Tibial nerve (tissue), 4 donors: ENCODE measurements at regions not wholly inside any gene's neighbourhood (a gene's known extent, or its start where the extent isn't known, plus 50 kb on each side); places are given as distances from the start of the nearest gene placed in this dataset.

Experiments used
- DNase-seq, 2 donors: peaks; one replicate each; pipeline ENCODE4 v3.0.0-alpha.2; 2019; ENCODE audit warnings: low spot score in 2 of 2
- H3K27ac ChIP-seq, 4 donors: fragments of 200-600 bp; sonication (generic) in 3 of 4; one replicate each; pipeline ENCODE4 v1.5.1; 2017 to 2019; ENCODE audit warnings: mild to moderate bottlenecking in 1 of 4
- H3K27me3 ChIP-seq, 2 donors: fragments of 200-600 bp; sonication (generic) in 1 of 2; one replicate each; pipeline versions ENCODE4 v1.5.1 to v1.6.0; 2017 to 2019
- H3K36me3 ChIP-seq, 3 donors: fragments of 200-600 bp; sonication (generic); one replicate each; pipeline ENCODE4 v1.5.1; 2018 to 2019
- H3K4me1 ChIP-seq, 4 donors: fragments of 200-600 bp; sonication (generic) in 3 of 4; one replicate each; pipeline ENCODE4 v1.5.1; 2017 to 2019
- H3K4me3 ChIP-seq, 4 donors: fragments of 200-600 bp; sonication (generic) in 3 of 4; one replicate each; pipeline ENCODE4 v1.5.1; 2017 to 2019; ENCODE audit warnings: mild to moderate bottlenecking in 1 of 4, moderate library complexity in 1 of 4
- H3K9me3 ChIP-seq, 4 donors: fragments of 200-600 bp; sonication (generic) in 3 of 4; one replicate each; pipeline ENCODE4 v1.5.1; 2017 to 2019
- EP300 ChIP-seq, 2 donors: sonication (generic); formaldehyde crosslinking; IDR thresholded peaks; one replicate each; pipeline ENCODE4 v1.6.1; 2017; ENCODE audit warnings: antibody characterized with exemption in 2 of 2, mild to moderate bottlenecking in 1 of 2
- POLR2A ChIP-seq, 2 donors: fragments of 450-650 bp; IDR thresholded peaks; one replicate each; pipeline ENCODE4 v1.6.1; 2017; ENCODE audit warnings: antibody characterized with exemption in 2 of 2, mild to moderate bottlenecking in 2 of 2, moderate library complexity in 2 of 2
- WGBS, 2 donors: methylation state at CpG; one replicate each; pipeline ENCODE4 v1.1.5; 2018; 5-methylcytosine and 5-hydroxymethylcytosine counted together
- TF ChIP-seq, protein P1 (sequence below), 5 experiments: fragments of 200-600 bp in 3 of 5; fragments of 450-650 bp in 2 of 5; sonication (generic) in 3 of 5; IDR thresholded peaks; one replicate each; pipeline ENCODE4 v1.5.1; 2016 to 2019; ENCODE audit warnings: antibody characterized with exemption in 5 of 5, mild to moderate bottlenecking in 3 of 5, moderate library complexity in 2 of 5

DNA sequence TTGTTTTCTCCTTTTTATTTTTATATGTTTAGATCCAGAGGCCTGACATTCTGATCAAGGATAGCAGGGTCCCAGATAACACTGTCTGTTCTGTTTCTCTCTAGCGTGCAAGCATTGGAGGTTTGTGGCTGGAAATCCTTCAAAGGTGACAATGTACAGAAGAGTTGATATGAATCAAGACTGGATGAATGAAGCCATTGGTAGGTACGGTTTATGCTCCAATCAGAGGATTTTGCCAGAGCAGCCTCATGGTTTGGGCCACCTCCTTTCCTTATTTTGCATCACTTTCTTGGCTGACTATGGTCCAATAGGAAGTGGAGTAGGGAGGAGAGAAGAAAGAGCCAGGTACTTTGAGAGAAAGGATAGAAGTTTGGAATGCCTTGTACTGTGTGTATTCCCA is 484.8 kb upstream of the JAG1 start:
- WGBS, 2 donors, result 62 to 78% methylated on average over 2 of the region's 2 CpGs
- Histone ChIP-seq H3K36me3 (no peaks in the 10 kb centered on the region), H3K27me3 (no peaks in the 10 kb centered on the region), H3K4me3 (no peak overlapping the region), H3K4me1 (peaks cover 0 to 13% (median 0%) of the 10 kb centered on the region in 4 donors), H3K27ac (no peak overlapping the region), H3K9me3 (no peaks in the 10 kb centered on the region)
- DNase-seq, result no peak
- TF ChIP-seq POLR2A (IDR thresholded peaks at IDR 0.05) (no peak), EP300 (IDR thresholded peaks at IDR 0.05) (no peak)
- TF ChIP-seq, protein P1, sequence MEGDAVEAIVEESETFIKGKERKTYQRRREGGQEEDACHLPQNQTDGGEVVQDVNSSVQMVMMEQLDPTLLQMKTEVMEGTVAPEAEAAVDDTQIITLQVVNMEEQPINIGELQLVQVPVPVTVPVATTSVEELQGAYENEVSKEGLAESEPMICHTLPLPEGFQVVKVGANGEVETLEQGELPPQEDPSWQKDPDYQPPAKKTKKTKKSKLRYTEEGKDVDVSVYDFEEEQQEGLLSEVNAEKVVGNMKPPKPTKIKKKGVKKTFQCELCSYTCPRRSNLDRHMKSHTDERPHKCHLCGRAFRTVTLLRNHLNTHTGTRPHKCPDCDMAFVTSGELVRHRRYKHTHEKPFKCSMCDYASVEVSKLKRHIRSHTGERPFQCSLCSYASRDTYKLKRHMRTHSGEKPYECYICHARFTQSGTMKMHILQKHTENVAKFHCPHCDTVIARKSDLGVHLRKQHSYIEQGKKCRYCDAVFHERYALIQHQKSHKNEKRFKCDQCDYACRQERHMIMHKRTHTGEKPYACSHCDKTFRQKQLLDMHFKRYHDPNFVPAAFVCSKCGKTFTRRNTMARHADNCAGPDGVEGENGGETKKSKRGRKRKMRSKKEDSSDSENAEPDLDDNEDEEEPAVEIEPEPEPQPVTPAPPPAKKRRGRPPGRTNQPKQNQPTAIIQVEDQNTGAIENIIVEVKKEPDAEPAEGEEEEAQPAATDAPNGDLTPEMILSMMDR (IDR thresholded peaks at IDR 0.05), result no peak

DNA sequence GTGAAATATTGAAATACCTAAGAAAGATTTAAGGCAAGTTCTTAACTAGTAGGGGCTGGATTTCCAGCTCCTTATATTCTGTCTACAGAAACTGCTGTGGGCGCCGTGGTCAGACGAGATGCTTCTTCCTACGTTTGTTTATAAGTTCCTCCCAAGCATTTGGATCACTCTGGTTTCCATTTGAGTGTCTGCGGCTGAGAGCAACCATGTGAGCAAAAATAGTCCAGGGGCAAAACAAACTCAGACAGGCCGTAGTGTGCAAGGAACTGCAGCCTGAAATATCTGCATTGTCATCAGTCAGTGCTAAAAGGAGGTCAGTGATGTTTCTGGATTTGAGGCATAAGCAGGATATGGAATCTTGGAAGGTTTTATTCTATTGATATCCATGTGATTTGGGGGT is 485.9 kb upstream of the JAG1 start:
- Histone ChIP-seq H3K4me1 (peaks cover 0 to 13% (median 0%) of the 10 kb centered on the region in 4 donors), H3K27me3 (no peaks in the 10 kb centered on the region), H3K36me3 (no peaks in the 10 kb centered on the region), H3K9me3 (no peaks in the 10 kb centered on the region), H3K27ac (peak overlapping the region in 2 of 4 donors; percentile 21 to 41), H3K4me3 (no peak overlapping the region)
- no peak for DNase-seq
- whole genome bisulfite sequencing, 2 donors, result 28 to 33% methylated on average over 6 of the region's 6 CpGs
- TF ChIP-seq EP300 (IDR thresholded peaks at IDR 0.05) (no peak), POLR2A (IDR thresholded peaks at IDR 0.05) (no peak)

DNA sequence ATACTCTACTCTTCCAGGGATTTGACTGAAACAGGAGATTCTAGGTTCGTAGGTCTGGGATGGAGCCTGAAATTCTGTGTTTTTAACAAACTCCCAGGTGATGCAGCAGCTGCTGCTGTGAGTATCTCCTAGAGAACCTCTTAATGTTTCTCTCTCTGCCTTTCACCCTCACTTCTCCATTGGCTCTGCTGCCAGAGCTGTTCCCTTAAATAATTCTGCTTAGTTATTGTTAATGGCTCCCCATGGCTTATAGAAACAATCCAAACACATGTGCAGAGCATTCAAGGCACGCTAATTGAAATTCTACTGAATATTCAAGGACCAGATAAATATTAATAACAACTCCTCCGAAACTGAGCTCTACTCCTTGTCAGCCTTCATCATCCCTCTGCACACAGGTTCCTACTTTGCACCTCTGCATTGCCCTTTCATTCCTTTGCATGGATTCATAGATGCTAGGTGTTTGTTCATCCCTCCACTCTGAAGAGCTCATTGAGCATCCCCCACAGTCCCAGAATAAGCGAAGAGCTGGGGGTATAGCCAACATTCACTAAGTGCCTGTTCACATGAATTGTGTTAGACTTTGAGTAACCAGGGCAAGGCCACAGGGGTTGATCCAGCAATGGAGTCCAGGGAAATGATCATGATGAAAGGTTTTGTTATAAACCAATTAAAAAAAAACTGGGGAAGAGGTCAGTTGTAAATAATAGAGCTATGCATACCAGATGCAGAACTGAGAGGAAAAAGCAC is 488.4 kb upstream of the JAG1 start:
- no peak overlapping the region for H3K27ac ChIP-seq
- TF ChIP-seq POLR2A (IDR thresholded peaks at IDR 0.05), result no peak
- TF ChIP-seq, protein P1 (IDR thresholded peaks at IDR 0.05), result no peak
- H3K36me3 ChIP-seq, result no peaks in the 10 kb centered on the region
- 80 to 83% methylated on average over 4 of the region's 4 CpGs for WGBS, 2 donors
- no peak for DNase-seq
- H3K4me1 ChIP-seq, result peaks cover 0 to 19% (median 0%) of the 10 kb centered on the region in 4 donors
- no peak overlapping the region for H3K4me3 ChIP-seq
- no peaks in the 10 kb centered on the region for H3K27me3 ChIP-seq
- no peaks in the 10 kb centered on the region for H3K9me3 ChIP-seq

DNA sequence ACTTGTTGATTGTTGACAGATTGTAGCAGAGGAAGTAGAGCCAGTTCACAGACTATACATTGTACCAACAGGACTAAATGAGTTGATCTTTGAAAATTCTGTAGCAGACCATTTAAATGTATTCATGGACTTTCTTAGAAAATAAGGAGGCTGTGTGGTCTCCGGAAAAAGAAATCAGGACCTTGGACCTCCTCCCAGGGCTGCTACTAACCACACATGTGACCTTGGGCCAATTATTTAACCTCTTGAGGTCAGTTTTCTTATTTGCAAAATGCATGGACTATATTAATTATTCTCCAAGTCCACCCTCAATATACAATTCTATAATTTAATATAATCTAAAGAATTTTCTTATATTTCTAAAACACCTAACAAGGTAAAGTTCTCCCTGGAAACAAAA is 492.0 kb upstream of the JAG1 start:
- Histone ChIP-seq H3K9me3 (no peaks in the 10 kb centered on the region), H3K36me3 (no peaks in the 10 kb centered on the region), H3K4me3 (no peak overlapping the region), H3K27ac (no peak overlapping the region), H3K4me1 (peaks cover 0 to 13% (median 0%) of the 10 kb centered on the region in 4 donors), H3K27me3 (no peaks in the 10 kb centered on the region)
- 11 to 22% methylated on average over 1 of the region's 1 CpG for WGBS, 2 donors
- no peak for DNase-seq
- TF ChIP-seq, protein P1 (IDR thresholded peaks at IDR 0.05), result no peak
- no peak for TF ChIP-seq POLR2A (IDR thresholded peaks at IDR 0.05)
- TF ChIP-seq EP300 (IDR thresholded peaks at IDR 0.05), result no peak

DNA sequence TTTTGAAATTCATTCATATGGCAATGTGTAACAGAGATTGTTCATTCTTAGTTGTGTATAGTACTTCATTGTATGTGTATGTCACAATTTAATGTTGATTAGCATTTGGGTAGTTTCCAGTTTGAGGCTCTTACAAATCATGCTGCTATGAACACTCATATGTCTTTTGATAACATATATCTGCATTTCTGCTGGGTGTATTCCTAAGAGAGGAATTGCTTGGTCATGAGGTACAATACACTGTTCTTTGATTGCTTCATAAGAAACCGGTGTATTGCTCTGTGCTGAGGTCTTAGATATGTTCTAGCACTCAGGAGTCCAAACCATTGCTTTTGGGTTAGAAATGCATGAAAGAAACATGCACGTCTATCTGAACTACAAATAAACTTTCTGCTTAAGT is 492.9 kb upstream of the JAG1 start:
- Histone ChIP-seq H3K27me3 (no peaks in the 10 kb centered on the region), H3K4me3 (no peak overlapping the region), H3K27ac (no peak overlapping the region), H3K4me1 (peaks cover 0 to 13% (median 0%) of the 10 kb centered on the region in 4 donors), H3K36me3 (no peaks in the 10 kb centered on the region), H3K9me3 (no peaks in the 10 kb centered on the region)
- 38 to 43% methylated on average over 2 of the region's 2 CpGs for WGBS, 2 donors
- TF ChIP-seq POLR2A (IDR thresholded peaks at IDR 0.05) (no peak), EP300 (IDR thresholded peaks at IDR 0.05) (no peak)
- TF ChIP-seq, protein P1 (IDR thresholded peaks at IDR 0.05), result no peak
- DNase-seq, result no peak
